DMS 273 (cell line): ENCODE measurements at regions not wholly inside any gene's neighbourhood (a gene's known extent, or its start where the extent isn't known, plus 50 kb on each side); places are given as distances from the start of the nearest gene placed in this dataset.
A peak's percentile ranks its signal among the peaks of the same experiment; 100 is the strongest.

ENCODE experiments used
- DNase-seq: peaks from one replicate; lab custom pipeline; 2025; ENCODE audit not compliant: unreplicated experiment; lab: John Stamatoyannopoulos, UW

- DNase-seq, result no peak
Observed at GRCh38 chr12:12015073-12015685, 55.6 kb upstream of the BCL2L14 start.

- peak; percentile 72 for DNase-seq
Observed at GRCh38 chr12:12016284-12017100, 54.2 kb upstream of the BCL2L14 start.

DNA sequence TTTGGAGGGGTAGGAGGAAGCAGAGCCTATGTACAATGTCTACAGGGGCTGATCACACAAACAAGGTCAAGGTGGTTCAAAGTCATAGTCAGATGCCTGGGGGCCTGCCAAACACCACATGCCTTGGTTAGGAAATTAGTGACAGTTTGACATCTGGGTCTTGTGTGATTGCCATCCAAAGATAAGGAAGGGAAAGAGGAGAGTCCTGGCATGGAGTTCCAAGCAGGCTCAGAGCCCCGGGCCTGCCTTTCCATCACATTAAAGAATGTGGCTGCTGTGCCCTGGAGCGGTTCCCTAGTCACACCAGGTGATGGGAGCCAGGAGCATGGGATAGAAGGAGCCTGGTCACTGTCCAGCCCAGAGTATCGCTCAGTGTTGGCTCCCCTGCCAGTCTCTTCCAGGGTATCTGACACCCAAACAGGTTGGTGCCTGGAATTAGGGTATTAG is 53.6 kb upstream of the BCL2L14 start:
- DNase-seq, result peak; percentile 74

DNA sequence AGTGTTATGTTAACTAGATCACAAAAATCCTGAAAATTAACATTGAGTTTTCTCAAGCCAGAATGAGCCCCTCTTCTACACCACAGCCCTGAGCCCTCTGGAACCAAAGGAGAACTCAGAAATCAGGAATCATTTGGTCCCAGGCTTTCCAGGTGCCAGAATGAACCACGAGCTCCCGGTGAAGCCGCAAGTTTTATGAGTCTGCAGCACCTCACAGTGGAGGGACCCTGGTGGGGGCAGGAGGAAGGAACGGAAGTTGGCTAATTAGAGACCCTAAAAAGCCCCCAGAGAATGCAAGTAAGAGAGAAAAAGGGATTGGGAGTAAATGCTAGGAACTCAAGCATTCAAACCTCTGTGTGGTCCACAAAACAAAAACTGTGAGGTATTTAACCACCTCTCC is 52.9 kb upstream of the BCL2L14 start:
- peak; percentile 63 for DNase-seq

DNA sequence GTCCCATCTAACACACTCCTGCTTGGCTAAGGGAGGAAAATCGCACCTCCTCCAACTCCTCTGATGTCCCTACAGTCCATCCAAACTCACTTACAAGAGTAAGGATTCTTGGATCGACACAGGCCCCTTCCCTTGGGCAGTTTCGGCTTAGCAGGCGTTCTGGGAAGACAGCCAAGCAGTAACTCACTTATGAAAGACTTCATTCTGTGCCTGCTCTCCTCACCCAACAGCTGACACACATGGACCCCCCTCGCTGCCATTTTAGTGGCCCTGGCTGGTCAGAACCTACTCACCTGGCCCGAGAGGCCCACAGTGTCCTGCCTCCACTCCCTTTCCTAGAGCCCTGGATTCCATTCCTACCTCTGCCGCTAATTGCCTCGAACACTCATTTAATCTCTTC is 52.3 kb upstream of the BCL2L14 start:
- peak; percentile 19 for DNase-seq

GRCh38 chr12:12019881-12020280 is 50.9 kb upstream of the BCL2L14 start:
- DNase-seq, result no peak

DNA sequence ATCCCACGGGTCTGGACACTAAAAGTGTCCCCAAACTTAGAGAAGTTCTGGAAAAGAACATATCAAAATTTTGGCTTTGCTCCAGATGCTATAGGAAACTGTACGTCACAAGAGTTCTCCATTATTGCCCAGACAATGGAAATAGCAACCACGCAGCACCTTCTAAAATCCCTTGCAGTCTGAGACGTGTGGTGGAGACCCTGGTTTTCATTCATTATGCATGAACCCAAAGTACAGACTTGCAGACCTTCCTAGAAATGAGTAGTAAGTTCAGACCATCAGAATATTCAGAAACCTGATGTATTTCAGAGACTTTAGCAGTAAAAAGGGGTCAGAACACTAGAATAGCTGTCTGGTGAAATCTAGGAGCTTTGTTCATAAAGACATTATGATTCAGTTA is 50.0 kb upstream of the BCL2L14 start:
- no peak for DNase-seq
